GM18907 (cell line): ENCODE measurements at regions not wholly inside any gene's neighbourhood (a gene's known extent, or its start where the extent isn't known, plus 50 kb on each side); places are given as distances from the start of the nearest gene placed in this dataset.

Source experiments
- ATAC-seq: cut with Tn5 transposase; IDR thresholded peaks from one replicate; pipeline ENCODE4 v1.9.1; 2021; ENCODE audit warnings: mild to moderate bottlenecking, moderate library complexity; ENCODE audit not compliant: unreplicated experiment

GRCh38 chr9:87275047-87275725, 222.5 kb upstream of the DAPK1 start:
- ATAC-seq: no peak

- ATAC-seq: no peak
Observed at GRCh38 chr9:87276327-87276841, 221.3 kb upstream of the DAPK1 start.

- no peak for ATAC-seq
Observed at GRCh38 chr9:87276851-87277261, 220.8 kb upstream of the DAPK1 start.

- ATAC-seq: no peak
Observed at GRCh38 chr9:87277346-87277745, 220.3 kb upstream of the DAPK1 start.

GRCh38 chr9:87278971-87279733, 218.5 kb upstream of the DAPK1 start:
- ATAC-seq: no peak

- no peak for ATAC-seq
Observed at GRCh38 chr9:87280421-87280820, 217.2 kb upstream of the DAPK1 start.

GRCh38 chr9:87282538-87282937, 215.1 kb upstream of the DAPK1 start:
- no peak for ATAC-seq

GRCh38 chr9:87283585-87283984, 214.1 kb upstream of the DAPK1 start:
- no peak for ATAC-seq

- ATAC-seq: no peak
Observed at GRCh38 chr9:87285183-87285850, 212.3 kb upstream of the DAPK1 start.

GRCh38 chr9:87286506-87286905, 211.2 kb upstream of the DAPK1 start:
- ATAC-seq: no peak

- no peak for ATAC-seq
Observed at GRCh38 chr9:87290241-87291052, 207.2 kb upstream of the DAPK1 start.

- no peak for ATAC-seq
Observed at GRCh38 chr9:87292449-87293191, 205.0 kb upstream of the DAPK1 start.

GRCh38 chr9:87294126-87294525, 203.5 kb upstream of the DAPK1 start:
- ATAC-seq: no peak

- ATAC-seq: no peak
Observed at GRCh38 chr9:87300915-87301314, 196.8 kb upstream of the DAPK1 start.

- ATAC-seq: no peak
Observed at GRCh38 chr9:87301371-87301770, 196.3 kb upstream of the DAPK1 start.

- no peak for ATAC-seq
Observed at GRCh38 chr9:87305151-87305550, 192.5 kb upstream of the DAPK1 start.

GRCh38 chr9:87306006-87306405, 191.7 kb upstream of the DAPK1 start:
- ATAC-seq: no peak

- no peak for ATAC-seq
Observed at GRCh38 chr9:87307848-87308247, 189.8 kb upstream of the DAPK1 start.

GRCh38 chr9:87309236-87309635, 188.4 kb upstream of the DAPK1 start:
- ATAC-seq: no peak

- no peak for ATAC-seq
Observed at GRCh38 chr9:87310827-87311523, 186.7 kb upstream of the DAPK1 start.
